Activated CD4-positive, CD25-positive, alpha-beta regulatory T cell treated with anti-CD3 and anti-CD28 coated beads, Interleukin-2, amount 50 U/mL, for 24 hours (primary cell): ENCODE measurements at regions not wholly inside any gene's neighbourhood (a gene's known extent, or its start where the extent isn't known, plus 50 kb on each side); places are given as distances from the start of the nearest gene placed in this dataset.
"Not testable (repeated sequence)": the region's sequence is repeated elsewhere in the genome, so short reads cannot be mapped to it uniquely, and the experiment has no call there.

Source experiments
- ATAC-seq, 2 donors: fragments of 150-1000 bp; cut with Tn5 transposase; one replicate each; pipeline ENCODE4 v1.10.0; 2021; ENCODE audit warnings: mild to moderate bottlenecking in 1 of 2, moderate library complexity in 1 of 2

DNA sequence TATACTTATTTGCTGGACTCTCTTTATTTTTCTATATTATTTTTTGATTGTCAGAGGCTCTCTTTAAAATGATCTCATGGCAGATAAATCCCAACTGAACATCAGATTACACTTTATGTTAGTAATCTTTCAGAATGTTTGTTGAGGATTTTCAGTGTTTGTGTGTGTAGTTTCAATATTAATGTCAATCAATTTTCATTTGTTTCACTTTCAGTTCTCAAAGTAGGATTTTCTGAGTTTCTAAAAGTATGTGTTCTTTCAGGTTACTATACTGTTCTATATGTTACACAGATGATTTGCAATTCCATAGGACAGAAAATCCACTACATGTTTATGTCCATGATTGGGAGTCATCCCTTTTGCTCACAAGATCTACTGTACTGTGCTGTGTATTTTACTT lies 311.9 kb upstream of the POT1 start:
- ATAC-seq: no peak

- no peak for ATAC-seq
Measured at GRCh38 chr7:125222596-125222995, 293.0 kb upstream of the POT1 start.

DNA sequence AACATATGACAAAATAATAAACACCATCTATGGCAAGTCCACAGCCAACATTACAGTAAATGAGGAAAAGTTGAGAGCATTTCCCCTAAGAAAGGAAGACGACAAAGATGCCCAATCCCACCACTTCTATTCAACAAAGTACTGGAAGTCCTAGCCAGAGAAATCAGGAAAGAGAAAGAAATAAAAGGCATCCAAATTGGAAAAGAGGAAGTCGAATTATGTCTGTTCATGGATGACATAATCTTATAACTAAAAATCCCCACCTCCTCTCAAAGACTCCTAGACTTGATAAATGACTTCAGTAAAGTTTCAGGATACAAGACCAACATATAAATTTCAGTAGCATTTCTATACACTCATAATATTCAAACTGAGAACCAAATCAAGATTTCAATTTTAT lies 288.5 kb upstream of the POT1 start:
- no peak for ATAC-seq

- no peak for ATAC-seq
Measured at GRCh38 chr7:125201002-125201401, 271.4 kb upstream of the POT1 start.

DNA sequence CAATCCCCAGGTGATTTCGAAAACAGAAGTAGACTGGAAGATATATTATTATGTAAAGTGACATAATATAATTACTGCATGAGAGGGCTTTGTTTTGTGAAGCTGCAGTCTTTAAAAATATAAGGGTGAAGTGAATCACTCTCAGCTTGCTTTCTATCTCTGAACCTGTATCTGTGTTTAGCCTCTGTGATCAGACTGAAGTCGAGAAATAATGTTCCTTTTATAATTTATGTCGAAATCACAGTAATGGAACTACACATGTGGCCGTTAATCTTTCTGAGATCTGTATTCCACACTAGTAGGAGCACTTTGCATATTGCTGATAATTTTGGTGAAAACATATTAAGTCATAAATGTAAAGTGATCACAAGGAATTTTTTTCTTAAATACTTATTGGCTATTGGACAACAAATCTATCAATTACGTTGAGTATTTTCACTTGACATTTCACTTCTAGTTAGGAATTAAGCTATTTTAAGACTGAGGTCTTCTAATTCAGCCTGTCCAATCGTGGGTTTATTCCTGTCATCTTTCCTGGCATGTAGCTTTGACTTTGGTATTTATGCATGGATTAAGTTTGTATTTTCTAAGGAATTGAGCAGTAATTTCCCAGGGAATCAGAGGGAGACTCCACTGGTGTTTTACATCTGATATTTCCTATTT lies 268.2 kb upstream of the POT1 start:
- no peak for ATAC-seq

DNA sequence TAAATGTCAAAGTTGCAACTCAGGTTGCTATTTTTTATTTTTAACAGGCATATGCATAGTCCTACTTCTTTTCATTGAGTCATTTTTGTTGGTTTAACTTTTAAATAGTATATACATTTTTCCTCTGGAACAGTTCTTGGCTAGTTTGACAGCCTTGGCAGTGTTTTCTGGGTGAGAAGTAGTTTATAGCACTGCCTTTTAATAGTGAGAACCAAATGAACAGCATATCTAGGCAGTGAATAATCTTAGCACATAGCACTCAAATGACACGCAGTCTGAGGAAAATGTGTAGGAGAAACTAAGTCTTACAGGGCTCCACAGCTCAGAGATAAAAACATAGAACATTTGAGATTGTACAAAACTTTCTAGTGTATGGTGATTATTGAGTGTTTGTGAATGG lies 265.5 kb upstream of the POT1 start:
- no peak for ATAC-seq

DNA sequence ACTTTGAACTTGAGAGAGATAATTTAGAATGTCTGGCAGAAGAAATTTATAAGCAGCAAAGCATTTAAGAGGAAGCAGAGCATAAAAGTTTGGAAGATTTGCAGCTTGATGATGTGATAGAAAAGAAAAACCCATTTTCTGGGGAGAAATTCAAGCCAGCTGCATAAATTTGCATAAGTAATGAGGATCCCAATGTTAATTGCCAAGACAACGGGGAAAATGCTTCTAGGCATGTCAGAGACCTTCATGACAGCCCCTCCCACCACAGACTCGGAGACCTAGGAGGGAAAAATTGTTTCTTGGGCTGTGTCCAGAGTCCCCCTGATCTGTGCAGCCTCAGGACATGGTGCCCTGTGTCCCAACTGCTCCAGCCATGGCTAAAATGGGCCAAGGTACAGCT lies 263.6 kb upstream of the POT1 start:
- no peak for ATAC-seq

GRCh38 chr7:125184801-125185200 lies 255.2 kb upstream of the POT1 start:
- no peak for ATAC-seq

GRCh38 chr7:125181569-125182267 lies 252.1 kb upstream of the POT1 start:
- ATAC-seq: not testable (repeated sequence)

GRCh38 chr7:125173571-125173970 lies 243.9 kb upstream of the POT1 start:
- ATAC-seq: no peak

DNA sequence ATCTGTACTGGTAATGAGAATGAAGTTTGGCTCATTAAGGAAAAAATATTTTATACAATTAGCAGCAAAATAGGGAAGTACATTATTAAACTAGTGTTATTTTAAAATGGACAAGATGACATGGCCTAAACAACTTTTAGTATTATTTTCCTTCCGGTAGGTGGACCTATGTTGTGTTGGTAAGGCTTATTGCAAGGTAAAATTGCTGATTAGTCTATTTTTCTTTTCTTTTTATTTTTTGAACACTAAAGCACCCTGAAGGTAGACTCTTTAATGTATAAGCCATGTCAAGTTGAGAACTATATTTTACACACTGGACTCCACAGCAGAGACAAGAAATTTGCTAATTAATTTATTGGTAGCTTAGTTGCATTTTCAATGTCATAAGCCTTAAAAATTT lies 239.5 kb upstream of the POT1 start:
- ATAC-seq: no peak

DNA sequence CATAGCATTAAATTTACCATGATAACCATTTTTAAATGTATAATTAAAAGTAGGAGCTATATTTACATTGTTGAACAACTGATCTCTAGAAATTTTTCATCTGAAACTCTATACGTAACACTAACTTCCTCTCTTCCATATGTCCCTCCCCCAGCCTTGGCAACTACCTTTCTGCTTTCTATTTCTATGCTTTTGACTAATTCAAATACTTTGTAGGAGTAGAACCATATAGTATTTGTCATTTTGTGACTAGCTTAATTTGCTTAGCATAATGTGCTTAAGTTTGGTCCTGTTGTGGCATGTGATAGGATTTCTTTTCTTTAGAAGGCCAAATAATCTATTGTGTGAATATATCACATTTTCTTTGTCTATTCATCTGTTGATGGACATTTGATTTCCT lies 225.3 kb upstream of the POT1 start:
- no peak for ATAC-seq

DNA sequence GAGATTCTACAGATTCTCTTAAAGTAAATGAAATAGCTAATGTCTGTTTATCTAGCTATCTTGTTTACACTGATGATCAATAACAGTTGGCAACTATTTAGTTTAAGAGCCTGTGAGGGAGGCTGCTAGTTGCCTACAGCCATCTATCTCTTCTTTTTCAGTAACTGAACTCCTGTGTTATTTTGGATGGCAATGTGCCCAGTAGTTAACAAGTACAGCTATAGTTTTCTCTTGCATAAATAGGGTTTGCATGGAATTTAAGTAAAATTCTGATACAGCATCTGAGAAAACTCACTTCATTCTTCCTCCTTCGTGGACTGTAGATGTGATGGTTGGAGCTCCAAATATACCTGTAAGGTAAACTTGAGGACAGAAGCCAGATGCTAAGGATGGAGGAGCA lies 219.5 kb upstream of the POT1 start:
- no peak for ATAC-seq

GRCh38 chr7:125147047-125147446 lies 217.4 kb upstream of the POT1 start:
- ATAC-seq: no peak

DNA sequence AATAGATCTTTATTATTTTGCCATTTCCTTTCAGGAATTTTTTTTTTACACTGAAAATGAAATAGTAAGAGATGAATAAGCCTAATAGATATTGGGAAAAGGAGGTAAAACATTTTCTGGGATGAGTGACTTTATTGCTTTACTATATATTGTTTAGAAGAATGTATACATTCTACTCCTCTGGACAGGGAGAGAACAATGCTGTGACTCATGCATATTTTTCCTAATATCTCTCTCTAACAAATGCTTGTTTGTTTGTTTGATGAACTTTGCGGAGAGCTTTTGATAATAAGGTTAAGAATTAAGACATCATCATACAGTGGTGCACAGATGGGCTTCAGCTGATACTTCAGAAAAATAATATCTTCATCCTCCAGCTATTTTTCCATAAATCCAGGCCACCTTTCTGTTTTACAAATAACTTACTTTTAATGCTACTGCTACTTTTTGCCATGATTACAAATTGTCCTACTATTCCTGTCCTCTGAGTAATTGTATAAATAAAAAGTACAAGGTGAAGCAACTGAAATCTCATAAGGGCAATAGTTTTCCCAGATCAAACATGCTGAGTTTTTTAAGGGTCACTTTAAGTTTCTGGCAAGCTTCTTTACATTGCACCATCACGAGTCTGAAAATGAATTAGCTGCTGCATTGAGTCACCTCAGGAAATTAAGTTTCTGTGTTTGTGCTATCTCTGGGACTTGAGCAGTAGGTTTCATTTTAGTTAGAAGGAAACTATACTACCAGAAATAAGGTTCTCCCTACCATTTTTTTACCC lies 207.3 kb upstream of the POT1 start:
- ATAC-seq: no peak

- ATAC-seq: no peak
Measured at GRCh38 chr7:125136341-125136740, 206.7 kb upstream of the POT1 start.

DNA sequence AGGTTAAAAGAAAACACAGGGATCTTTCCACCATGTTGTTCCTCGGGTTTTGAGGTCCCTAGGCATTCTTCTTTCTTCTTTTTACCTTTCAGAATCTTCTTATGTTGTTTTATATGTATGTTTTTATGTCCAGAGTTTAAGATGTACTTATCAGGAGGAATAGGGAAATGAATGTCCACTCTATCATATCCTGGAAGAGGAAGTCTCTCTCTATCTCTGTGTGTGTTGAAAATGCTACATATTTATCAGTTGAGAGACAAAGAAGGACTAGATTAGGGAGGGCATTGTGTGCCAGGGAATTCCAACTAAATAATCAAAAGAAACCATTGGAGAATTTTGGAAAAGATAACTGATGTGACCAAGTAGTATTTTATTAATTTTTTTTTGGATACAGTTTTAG lies 200.5 kb upstream of the POT1 start:
- no peak for ATAC-seq

- ATAC-seq: no peak
Measured at GRCh38 chr7:125127304-125127703, 197.7 kb upstream of the POT1 start.

DNA sequence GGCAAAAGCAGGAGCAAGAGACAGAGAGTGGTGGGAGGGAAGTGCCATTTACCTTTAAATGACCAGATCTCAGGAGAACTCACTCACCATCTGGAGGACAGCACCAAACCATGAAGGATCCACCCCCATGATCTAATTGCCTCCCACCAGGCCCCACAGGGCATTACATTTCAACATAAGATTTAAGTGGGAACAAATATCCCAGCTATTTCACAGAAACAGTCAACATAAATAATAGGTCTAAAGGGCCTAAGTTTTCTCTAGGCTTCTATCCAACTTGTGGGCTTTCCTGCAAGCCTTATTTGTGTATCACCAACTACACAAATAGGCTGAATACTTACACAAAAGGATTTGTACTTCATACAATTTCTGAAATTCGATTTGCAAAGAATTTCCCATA lies 196.8 kb upstream of the POT1 start:
- no peak for ATAC-seq

- ATAC-seq: no peak
Measured at GRCh38 chr7:125125315-125125714, 195.7 kb upstream of the POT1 start.

DNA sequence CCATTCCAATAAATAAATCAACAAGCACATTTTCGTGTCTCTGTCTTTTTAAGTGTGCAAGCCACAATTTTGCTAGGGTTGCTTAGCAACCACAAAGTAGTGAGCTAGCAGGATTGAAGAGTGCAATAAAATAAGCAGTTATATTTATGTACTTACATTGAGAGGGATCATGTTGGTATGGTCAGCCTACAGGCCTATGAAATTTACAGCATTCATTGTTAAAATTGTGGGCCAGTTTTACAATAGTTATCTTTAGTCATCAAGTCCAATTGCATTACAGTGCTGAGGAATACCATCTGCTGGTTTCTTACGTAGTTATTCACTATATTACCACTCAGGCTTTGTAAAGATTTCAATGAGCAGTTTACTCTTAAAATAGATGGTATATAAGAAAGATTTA lies 192.5 kb upstream of the POT1 start:
- ATAC-seq: no peak

DNA sequence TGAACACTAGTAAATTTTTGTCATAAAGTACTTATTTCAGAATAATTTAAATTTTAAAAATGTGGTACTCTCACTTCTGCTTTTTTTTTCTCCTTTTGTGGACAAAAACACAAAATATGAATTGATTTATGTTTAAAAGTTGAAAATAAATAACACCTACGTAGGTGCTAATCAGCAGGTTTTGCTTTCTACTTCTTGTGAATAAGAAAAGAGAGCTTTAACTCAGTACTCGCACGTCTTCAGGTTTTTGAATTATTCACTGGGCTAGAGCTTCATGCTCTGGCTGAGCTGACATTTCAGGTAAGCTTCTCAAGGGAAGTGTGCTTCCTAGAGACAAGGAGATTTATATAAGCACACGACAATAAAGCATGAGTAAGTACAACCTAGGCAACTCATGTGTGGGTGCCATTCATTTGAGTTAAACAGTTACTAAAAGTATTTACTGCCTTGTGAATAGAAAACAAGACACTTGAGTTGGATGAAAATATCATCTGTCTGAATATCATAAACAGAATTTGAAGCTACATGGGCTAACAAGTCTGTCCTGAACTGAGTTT lies 190.0 kb upstream of the POT1 start:
- ATAC-seq: no peak

DNA sequence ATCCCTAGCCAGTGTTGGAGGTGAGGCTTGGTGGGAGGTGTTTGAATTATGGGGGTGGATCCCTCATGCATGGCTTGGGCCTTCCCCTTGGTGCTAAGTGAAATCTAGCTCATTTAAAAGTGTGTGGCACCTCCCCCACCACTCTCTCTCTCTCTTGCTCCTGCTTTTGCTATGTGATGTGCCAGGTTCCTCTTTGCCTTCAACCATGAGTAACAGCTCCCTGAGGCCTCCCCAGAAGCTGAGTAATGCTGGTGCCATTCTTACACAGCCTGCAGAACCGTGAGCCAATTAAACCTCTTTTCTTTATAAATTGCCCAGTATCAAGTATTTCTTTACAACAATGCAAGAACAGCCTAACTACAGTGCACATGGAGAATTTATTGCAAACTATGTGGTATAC lies 188.8 kb upstream of the POT1 start:
- ATAC-seq: no peak

GRCh38 chr7:125112850-125113249 lies 183.2 kb upstream of the POT1 start:
- ATAC-seq: no peak
